ENCODE measurements at regions not wholly inside any gene's neighbourhood (a gene's known extent, or its start where the extent isn't known, plus 50 kb on each side); places are given as distances from the start of the nearest gene placed in this dataset.

DNA sequence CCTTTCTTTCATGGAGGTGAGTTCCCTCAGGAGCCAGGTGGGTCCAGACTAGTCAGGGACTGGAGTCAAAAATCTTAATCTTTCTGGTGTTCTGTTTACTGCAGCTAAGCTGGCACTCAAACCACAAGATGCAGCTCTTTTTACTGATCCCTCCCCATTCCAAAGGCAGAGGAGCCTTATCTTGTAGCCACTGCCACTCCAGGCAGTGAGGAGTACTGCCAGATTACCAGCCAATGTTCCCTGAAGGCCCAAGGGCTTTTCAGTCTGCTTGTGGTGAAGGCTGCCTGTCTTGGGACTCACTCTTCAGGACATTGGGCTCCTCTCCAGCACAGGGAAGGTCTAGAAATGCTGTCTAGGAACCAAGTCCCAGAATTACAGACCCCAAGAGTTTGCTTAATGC, 490.4 kb upstream of the ADGRB3 start:
- TF ChIP-seq CTCF (conservative IDR thresholded peaks at IDR 0.05), result no peak
- no peak for TF ChIP-seq EZH2 (IDR thresholded peaks at IDR 0.05; ENCODE audit: low read depth)

All from PC-9 (cell line).